ENCODE measurements at regions not wholly inside any gene's neighbourhood (a gene's known extent, or its start where the extent isn't known, plus 50 kb on each side); places are given as distances from the start of the nearest gene placed in this dataset.
"Not testable (repeated sequence)": the region's sequence is repeated elsewhere in the genome, so short reads cannot be mapped to it uniquely, and the experiment has no call there.

DNA sequence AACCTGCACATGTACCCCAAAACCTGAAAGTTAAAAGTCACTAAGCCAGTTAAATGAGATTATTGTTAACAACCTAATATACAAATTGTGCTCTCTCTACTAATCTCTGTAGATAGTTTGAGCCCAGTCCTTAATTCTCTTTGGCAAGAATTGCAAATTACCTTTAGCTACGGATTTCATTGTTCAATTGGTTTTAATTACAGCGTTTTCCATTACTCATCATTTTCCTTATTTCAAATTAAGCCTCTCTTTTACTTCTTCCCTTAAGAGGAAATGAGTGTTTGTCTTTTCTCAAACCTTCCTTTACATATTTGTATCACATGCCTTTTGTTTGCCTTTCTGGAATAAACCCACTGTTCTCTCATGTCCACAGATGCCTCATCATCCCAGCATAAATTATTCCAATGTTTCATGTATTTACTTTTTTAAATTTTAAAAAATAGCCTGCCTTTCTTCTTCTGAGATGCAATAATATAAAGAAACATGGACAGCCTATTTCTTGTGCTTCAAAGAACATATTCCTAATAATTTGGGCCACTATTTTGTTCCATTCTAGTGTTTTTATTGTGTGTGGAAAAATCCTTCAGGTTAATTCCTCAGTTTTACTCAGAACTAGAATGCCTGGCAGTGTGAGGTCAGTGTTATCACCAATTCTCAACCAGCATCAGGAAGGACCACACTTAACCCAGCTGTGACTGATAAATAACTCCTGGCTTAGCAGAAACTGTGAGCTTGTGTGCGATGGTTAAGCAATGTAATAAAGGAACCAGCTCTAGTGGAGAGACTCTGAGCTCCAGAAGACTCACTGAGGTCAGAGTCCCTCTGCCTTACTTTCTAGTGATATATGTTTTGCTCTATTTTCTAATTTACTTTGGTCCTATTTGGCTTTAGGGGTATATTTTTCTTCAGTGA is 600.5 kb downstream of the LTN1 start:
- in situ Hi-C loops (cut with MboI; ENCODE audit: low pct_unique_long_range_greater_than_20kb in 2 of 9, low sequenced_read_pairs in 9 of 9, unreplicated experiment in 9 of 9): no loop called here
- peak in 3 of 8 experiments; percentile 88 to 97 (median 93) for ATAC-seq (replicated peaks in 6 of 8)
- Histone ChIP-seq H3K4me3 (no peak overlapping the region), H3K27ac (no peak overlapping the region), H3K4me1 (replicated peaks in 1 of 2) (no peaks in the 10 kb centered on the region)
- 0 to 90% (median 50%) methylated on average over 1 to 3 of the region's 3 CpGs for WGBS, 10 experiments

GRCh38 chr21:28387220-28387619 is 605.5 kb downstream of the LTN1 start:
- ATAC-seq (replicated peaks in 6 of 8): no peak
- Histone ChIP-seq H3K4me3 (no peak overlapping the region), H3K27ac (no peak overlapping the region), H3K4me1 (replicated peaks in 1 of 2) (no peaks in the 10 kb centered on the region)
- in situ Hi-C loops (cut with MboI; ENCODE audit: low pct_unique_long_range_greater_than_20kb in 2 of 9, low sequenced_read_pairs in 9 of 9, unreplicated experiment in 9 of 9): no loop called here
- 43 to 100% (median 94%) methylated on average over 1 of the region's 1 CpG; no CpG with 5 or more reads in 2 of the 10 experiments for WGBS, 10 experiments

GRCh38 chr21:28385845-28386244 is 606.8 kb downstream of the LTN1 start:
- no peaks in the 10 kb centered on the region for H3K4me1 ChIP-seq (replicated peaks in 1 of 2)
- 43 to 100% (median 80%) methylated on average over 1 of the region's 1 CpG; no CpG with 5 or more reads in 1 of the 10 experiments for WGBS, 10 experiments
- H3K4me3 ChIP-seq: no peak overlapping the region
- no peak overlapping the region for H3K27ac ChIP-seq
- in situ Hi-C loops (cut with MboI; ENCODE audit: low pct_unique_long_range_greater_than_20kb in 2 of 9, low sequenced_read_pairs in 9 of 9, unreplicated experiment in 9 of 9): no loop called here
- ATAC-seq (replicated peaks in 6 of 8): no peak

- H3K4me1 ChIP-seq (replicated peaks in 1 of 2): peaks cover 7 to 11% of the 10 kb centered on the region in 2 donors
- H3K27ac ChIP-seq; in situ Hi-C loops (cut with MboI; ENCODE audit: low pct_unique_long_range_greater_than_20kb in 2 of 9, low sequenced_read_pairs in 9 of 9, unreplicated experiment in 9 of 9); H3K4me3 ChIP-seq: not testable (repeated sequence)
- ATAC-seq (replicated peaks in 6 of 8): peak in 4 of 8 experiments; percentile 59 to 90 (median 68)
- 80% methylated on average over 1 of the region's 2 CpGs; no CpG with 5 or more reads in 9 of the 10 experiments for WGBS, 10 experiments
Measured at GRCh38 chr21:28381000-28381745, 611.5 kb downstream of the LTN1 start.

DNA sequence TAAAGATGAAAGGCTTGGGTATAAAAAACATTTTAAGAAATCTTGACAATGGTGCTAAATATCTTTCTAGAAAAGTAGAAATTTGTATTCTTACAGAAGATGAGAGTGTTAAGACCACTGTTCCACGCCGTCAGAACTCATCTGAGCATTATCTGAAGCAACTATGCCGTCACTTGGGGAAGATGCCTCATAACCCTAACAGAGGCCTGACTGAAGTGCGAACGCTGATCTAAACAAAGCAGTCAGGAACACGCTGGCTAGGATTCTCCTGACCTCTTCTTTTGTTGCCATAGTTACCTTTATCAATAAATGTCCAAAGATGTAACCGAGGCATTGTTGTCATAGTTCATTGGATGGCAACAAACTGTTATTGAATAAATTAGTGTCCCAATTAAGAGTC is 612.4 kb downstream of the LTN1 start:
- peak in 5 of 8 experiments; percentile 55 to 88 (median 61) for ATAC-seq (replicated peaks in 6 of 8)
- no peak overlapping the region for H3K27ac ChIP-seq
- in situ Hi-C loops (cut with MboI; ENCODE audit: low pct_unique_long_range_greater_than_20kb in 2 of 9, low sequenced_read_pairs in 9 of 9, unreplicated experiment in 9 of 9): no loop called here
- no peak overlapping the region for H3K4me3 ChIP-seq
- H3K4me1 ChIP-seq (replicated peaks in 1 of 2): peaks cover 7 to 11% of the 10 kb centered on the region in 2 donors
- WGBS, 10 experiments: 0 to 100% (median 13%) methylated on average over 1 to 7 of the region's 7 CpGs; no CpG with 5 or more reads in 1 of the 10 experiments

DNA sequence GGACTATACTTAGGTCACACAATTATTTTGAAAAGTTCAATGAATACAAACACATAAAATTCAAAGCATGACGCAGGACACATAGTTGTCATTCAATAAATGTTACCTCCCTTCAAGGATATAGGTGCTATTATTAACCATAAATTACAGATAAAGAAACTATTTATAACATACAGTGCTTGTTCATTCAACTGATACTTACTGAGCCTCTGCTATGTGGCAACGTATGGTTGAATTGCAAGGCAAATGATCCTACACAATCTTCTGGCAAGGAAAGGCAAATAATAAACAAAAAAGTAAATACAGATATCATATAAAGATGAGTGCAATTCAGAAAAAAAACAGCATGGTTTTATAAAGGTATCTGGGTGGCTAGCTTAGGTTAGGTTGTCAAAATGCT is 614.7 kb downstream of the LTN1 start:
- no peak overlapping the region for H3K27ac ChIP-seq
- H3K4me3 ChIP-seq: no peak overlapping the region
- WGBS, 10 experiments: 83 to 100% (median 96%) methylated on average over 1 to 2 of the region's 2 CpGs
- peaks cover 7 to 11% of the 10 kb centered on the region in 2 donors for H3K4me1 ChIP-seq (replicated peaks in 1 of 2)
- in situ Hi-C loops (cut with MboI; ENCODE audit: low pct_unique_long_range_greater_than_20kb in 2 of 9, low sequenced_read_pairs in 9 of 9, unreplicated experiment in 9 of 9): no loop called here
- ATAC-seq (replicated peaks in 6 of 8): no peak

GRCh38 chr21:28375708-28376385 is 616.8 kb downstream of the LTN1 start:
- no peak overlapping the region for H3K27ac ChIP-seq
- H3K4me3 ChIP-seq: no peak overlapping the region
- in situ Hi-C loops (cut with MboI; ENCODE audit: low pct_unique_long_range_greater_than_20kb in 2 of 9, low sequenced_read_pairs in 9 of 9, unreplicated experiment in 9 of 9): no loop called here
- no peak for ATAC-seq (replicated peaks in 6 of 8)
- H3K4me1 ChIP-seq (replicated peaks in 1 of 2): peaks cover 7 to 11% of the 10 kb centered on the region in 2 donors
- 43 to 100% (median 73%) methylated on average over 1 to 2 of the region's 2 CpGs for WGBS, 10 experiments

DNA sequence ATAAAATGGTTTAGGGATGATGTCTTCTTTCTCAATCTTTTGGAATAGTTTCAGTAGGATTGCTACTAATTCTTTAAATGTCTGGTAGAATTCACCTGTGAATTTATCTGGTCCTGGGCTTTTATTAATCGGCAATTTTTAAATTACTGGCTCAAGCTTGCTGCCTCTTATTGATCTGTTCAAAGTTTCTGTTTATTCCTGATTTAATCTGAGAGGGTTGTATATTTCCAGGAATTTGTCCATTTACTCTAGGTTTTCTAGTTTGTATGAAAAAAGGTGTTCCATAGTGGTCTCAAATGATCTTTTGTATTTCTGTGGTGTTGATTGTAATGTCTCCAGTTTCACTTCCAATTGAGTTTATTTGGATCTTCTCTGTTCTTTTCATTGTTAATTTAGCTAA is 617.8 kb downstream of the LTN1 start:
- 67 to 100% (median 82%) methylated on average over 1 of the region's 1 CpG; no CpG with 5 or more reads in 1 of the 10 experiments for WGBS, 10 experiments
- H3K27ac ChIP-seq: no peak overlapping the region
- no peak for ATAC-seq (replicated peaks in 6 of 8)
- in situ Hi-C loops (cut with MboI; ENCODE audit: low pct_unique_long_range_greater_than_20kb in 2 of 9, low sequenced_read_pairs in 9 of 9, unreplicated experiment in 9 of 9): no loop called here
- peaks cover 0 to 4% of the 10 kb centered on the region in 2 donors for H3K4me1 ChIP-seq (replicated peaks in 1 of 2)
- no peak overlapping the region for H3K4me3 ChIP-seq

GRCh38 chr21:28371713-28372112 is 621.0 kb downstream of the LTN1 start:
- WGBS, 10 experiments: 36 to 95% (median 82%) methylated on average over 2 to 4 of the region's 4 CpGs; no CpG with 5 or more reads in 1 of the 10 experiments
- no peak for ATAC-seq (replicated peaks in 6 of 8)
- in situ Hi-C loops (cut with MboI; ENCODE audit: low pct_unique_long_range_greater_than_20kb in 2 of 9, low sequenced_read_pairs in 9 of 9, unreplicated experiment in 9 of 9): no loop called here
- Histone ChIP-seq H3K4me1 (replicated peaks in 1 of 2) (no peaks in the 10 kb centered on the region), H3K27ac (no peak overlapping the region), H3K4me3 (no peak overlapping the region)

DNA sequence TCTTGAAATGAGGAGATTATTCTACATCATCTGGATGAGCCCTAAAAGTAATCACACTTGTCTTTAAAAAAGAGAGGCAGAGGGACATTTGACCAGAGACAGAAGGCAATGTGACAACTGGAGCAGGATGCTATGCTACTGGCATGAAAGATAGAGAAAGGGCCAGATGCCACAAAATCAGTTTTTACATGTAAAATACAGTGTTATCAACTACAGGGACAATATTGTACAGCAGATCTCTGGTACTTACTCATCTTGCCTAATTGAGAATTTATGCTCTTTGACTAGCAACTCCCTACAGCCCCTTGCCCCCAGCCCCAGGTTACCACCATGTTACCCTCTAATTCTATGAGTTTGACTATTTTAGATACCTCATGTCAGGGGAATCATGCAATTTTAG is 633.4 kb downstream of the LTN1 start:
- Histone ChIP-seq H3K4me1 (replicated peaks in 1 of 2) (peaks cover 0 to 5% of the 10 kb centered on the region in 2 donors), H3K27ac (no peak overlapping the region), H3K4me3 (no peak overlapping the region)
- in situ Hi-C loops (cut with MboI; ENCODE audit: low pct_unique_long_range_greater_than_20kb in 2 of 9, low sequenced_read_pairs in 9 of 9, unreplicated experiment in 9 of 9): no loop called here
- ATAC-seq (replicated peaks in 6 of 8): no peak

DNA sequence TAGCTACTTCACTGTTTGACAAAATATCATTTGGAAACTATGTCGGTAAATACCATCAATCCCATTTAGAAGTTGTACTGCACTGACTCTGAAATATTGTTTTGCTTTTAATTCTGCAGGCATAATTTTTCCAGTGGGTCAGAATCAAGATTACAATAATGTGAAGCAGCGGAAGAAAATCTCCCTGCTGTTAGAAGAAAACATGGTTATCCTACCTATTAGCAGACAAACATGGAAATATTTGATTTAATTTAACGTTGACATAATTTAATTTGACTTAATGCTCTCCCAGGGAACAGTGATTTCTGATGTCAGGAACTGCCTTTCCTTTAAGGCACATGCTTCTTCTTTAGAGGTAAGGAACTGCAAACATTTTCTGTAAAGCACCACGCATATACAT is 634.0 kb downstream of the LTN1 start:
- 0 to 94% (median 88%) methylated on average over 2 to 4 of the region's 4 CpGs; no CpG with 5 or more reads in 1 of the 10 experiments for WGBS, 10 experiments
- H3K4me3 ChIP-seq: no peak overlapping the region
- in situ Hi-C loops (cut with MboI; ENCODE audit: low pct_unique_long_range_greater_than_20kb in 2 of 9, low sequenced_read_pairs in 9 of 9, unreplicated experiment in 9 of 9): no loop called here
- no peak overlapping the region for H3K27ac ChIP-seq
- peaks cover 0 to 5% of the 10 kb centered on the region in 2 donors for H3K4me1 ChIP-seq (replicated peaks in 1 of 2)
- no peak for ATAC-seq (replicated peaks in 6 of 8)

DNA sequence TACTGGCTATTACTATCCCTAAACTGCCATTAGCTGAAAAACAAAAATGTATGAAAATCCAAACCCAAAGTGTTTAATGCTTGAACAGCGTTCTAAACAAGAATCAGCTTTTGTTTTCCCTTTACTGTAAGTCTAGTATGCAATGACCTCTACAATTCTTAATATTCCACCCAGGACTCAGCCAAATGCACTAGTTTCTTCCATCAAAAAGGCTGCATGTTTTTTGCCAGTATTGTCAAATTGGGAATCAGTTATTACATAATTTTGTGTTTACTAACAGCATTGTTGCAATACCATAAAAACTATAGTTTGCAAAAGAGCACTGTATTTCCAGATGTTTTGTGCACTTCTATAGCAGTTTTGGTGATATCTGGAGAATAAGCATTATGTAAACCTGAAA is 634.5 kb downstream of the LTN1 start:
- ATAC-seq (replicated peaks in 6 of 8): no peak
- in situ Hi-C loops (cut with MboI; ENCODE audit: low pct_unique_long_range_greater_than_20kb in 2 of 9, low sequenced_read_pairs in 9 of 9, unreplicated experiment in 9 of 9): no loop called here
- WGBS, 10 experiments: 25 to 100% (median 67%) methylated on average over 1 of the region's 1 CpG; no CpG with 5 or more reads in 1 of the 10 experiments
- Histone ChIP-seq H3K4me1 (replicated peaks in 1 of 2) (peaks cover 0 to 5% of the 10 kb centered on the region in 2 donors), H3K27ac (no peak overlapping the region), H3K4me3 (no peak overlapping the region)

GRCh38 chr21:28357743-28358142 is 634.9 kb downstream of the LTN1 start:
- ATAC-seq (replicated peaks in 6 of 8): no peak
- H3K4me1 ChIP-seq (replicated peaks in 1 of 2): peaks cover 0 to 5% of the 10 kb centered on the region in 2 donors
- no peak overlapping the region for H3K4me3 ChIP-seq
- WGBS, 10 experiments: 33 to 100% (median 90%) methylated on average over 1 to 3 of the region's 3 CpGs; no CpG with 5 or more reads in 1 of the 10 experiments
- H3K27ac ChIP-seq: no peak overlapping the region
- in situ Hi-C loops (cut with MboI; ENCODE audit: low pct_unique_long_range_greater_than_20kb in 2 of 9, low sequenced_read_pairs in 9 of 9, unreplicated experiment in 9 of 9): no loop called here

Measured in motor neuron (in vitro differentiated cells).